Smooth muscle cell (in vitro differentiated cells): ENCODE measurements at regions not wholly inside any gene's neighbourhood (a gene's known extent, or its start where the extent isn't known, plus 50 kb on each side); places are given as distances from the start of the nearest gene placed in this dataset.

Source experiments
- DNase-seq: peaks from one replicate; lab custom pipeline; 2025; ENCODE audit not compliant: unreplicated experiment; lab: John Stamatoyannopoulos, UW
- H2AFZ ChIP-seq: fragments of 200-600 bp; sonication (generic); 2 replicates; pipeline ENCODE4 v1.6.0; 2016; ENCODE audit warnings: antibody characterized with exemption, low read depth, mild to moderate bottlenecking
- H3F3A ChIP-seq: fragments of 200-600 bp; sonication (generic); 2 replicates; pipeline ENCODE4 v1.6.0; 2017; ENCODE audit warnings: antibody characterized with exemption, low read depth
- H3K27ac ChIP-seq: fragments of 200-600 bp; sonication (generic); 2 replicates; pipeline ENCODE4 v1.5.1; 2016; ENCODE audit warnings: low read depth, mild to moderate bottlenecking
- H3K27me3 ChIP-seq: fragments of 200-600 bp; sonication (generic); 2 replicates; pipeline ENCODE4 v1.6.1; 2016; ENCODE audit warnings: low read depth, mild to moderate bottlenecking
- H3K36me3 ChIP-seq: fragments of 200-600 bp; sonication (generic); 2 replicates; pipeline ENCODE4 v1.5.1; 2016; ENCODE audit warnings: low read depth
- H3K4me1 ChIP-seq: fragments of 200-600 bp; sonication (generic); 2 replicates; pipeline ENCODE4 v1.5.1; 2016; ENCODE audit warnings: low read depth
- H3K4me2 ChIP-seq: fragments of 200-600 bp; sonication (generic); 2 replicates; pipeline ENCODE4 v1.6.0; 2016; ENCODE audit warnings: mild to moderate bottlenecking
- H3K4me3 ChIP-seq: fragments of 200-600 bp; sonication (generic); 2 replicates; pipeline ENCODE4 v1.5.1; 2016; ENCODE audit warnings: mild to moderate bottlenecking
- H3K79me2 ChIP-seq: fragments of 200-600 bp; sonication (generic); 2 replicates; pipeline ENCODE4 v1.6.0; 2016; ENCODE audit warnings: low read depth, mild to moderate bottlenecking
- H3K9ac ChIP-seq: fragments of 200-600 bp; sonication (generic); 2 replicates; pipeline ENCODE4 v1.6.0; 2016; ENCODE audit warnings: low read depth
- H3K9me3 ChIP-seq: fragments of 200-600 bp; sonication (generic); replicated peaks from 2 replicates; pipeline ENCODE4 v1.5.1; 2016; ENCODE audit warnings: low read depth
- H4K20me1 ChIP-seq: fragments of 200-600 bp; sonication (generic); 2 replicates; pipeline ENCODE4 v1.6.0; 2016; ENCODE audit warnings: low read depth
- WGBS: methylation state at CpG from one replicate; pipeline ENCODE4 v1.1.7; 2016; ENCODE audit warnings: low lambda C conversion rate; 5-methylcytosine and 5-hydroxymethylcytosine counted together
- TF ChIP-seq, protein P1 (sequence below): fragments of 200-600 bp; sonication (generic); IDR thresholded peaks from 2 replicates; pipeline ENCODE4 v1.5.1; 2017; ENCODE audit warnings: borderline replicate concordance, mild to moderate bottlenecking, antibody characterized with exemption; ENCODE audit not compliant: insufficient read depth, poor library complexity, severe bottlenecking

- no peak overlapping the region for H3K27ac ChIP-seq
- peaks cover 10% of the 10 kb centered on the region for H3K9me3 ChIP-seq
- WGBS, result 96% methylated on average over 3 of the region's 3 CpGs
- no peak overlapping the region for H3K4me3 ChIP-seq
- TF ChIP-seq, protein P1, sequence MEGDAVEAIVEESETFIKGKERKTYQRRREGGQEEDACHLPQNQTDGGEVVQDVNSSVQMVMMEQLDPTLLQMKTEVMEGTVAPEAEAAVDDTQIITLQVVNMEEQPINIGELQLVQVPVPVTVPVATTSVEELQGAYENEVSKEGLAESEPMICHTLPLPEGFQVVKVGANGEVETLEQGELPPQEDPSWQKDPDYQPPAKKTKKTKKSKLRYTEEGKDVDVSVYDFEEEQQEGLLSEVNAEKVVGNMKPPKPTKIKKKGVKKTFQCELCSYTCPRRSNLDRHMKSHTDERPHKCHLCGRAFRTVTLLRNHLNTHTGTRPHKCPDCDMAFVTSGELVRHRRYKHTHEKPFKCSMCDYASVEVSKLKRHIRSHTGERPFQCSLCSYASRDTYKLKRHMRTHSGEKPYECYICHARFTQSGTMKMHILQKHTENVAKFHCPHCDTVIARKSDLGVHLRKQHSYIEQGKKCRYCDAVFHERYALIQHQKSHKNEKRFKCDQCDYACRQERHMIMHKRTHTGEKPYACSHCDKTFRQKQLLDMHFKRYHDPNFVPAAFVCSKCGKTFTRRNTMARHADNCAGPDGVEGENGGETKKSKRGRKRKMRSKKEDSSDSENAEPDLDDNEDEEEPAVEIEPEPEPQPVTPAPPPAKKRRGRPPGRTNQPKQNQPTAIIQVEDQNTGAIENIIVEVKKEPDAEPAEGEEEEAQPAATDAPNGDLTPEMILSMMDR, result no peak
- H3K27me3 ChIP-seq, result no peaks in the 10 kb centered on the region
- no peaks in the 10 kb centered on the region for H4K20me1 ChIP-seq
- DNase-seq, result no peak
- H3F3A ChIP-seq, result no peaks in the 10 kb centered on the region
- H3K4me1 ChIP-seq, result no peaks in the 10 kb centered on the region
- H2AFZ ChIP-seq, result no peak overlapping the region
- H3K9ac ChIP-seq, result no peak overlapping the region
- no peaks in the 10 kb centered on the region for H3K79me2 ChIP-seq
- no peak overlapping the region for H3K4me2 ChIP-seq
- H3K36me3 ChIP-seq, result no peaks in the 10 kb centered on the region
These were observed 168.8 kb upstream of the CD96 start for GRCh38 chr3:111373239-111373638.

DNA sequence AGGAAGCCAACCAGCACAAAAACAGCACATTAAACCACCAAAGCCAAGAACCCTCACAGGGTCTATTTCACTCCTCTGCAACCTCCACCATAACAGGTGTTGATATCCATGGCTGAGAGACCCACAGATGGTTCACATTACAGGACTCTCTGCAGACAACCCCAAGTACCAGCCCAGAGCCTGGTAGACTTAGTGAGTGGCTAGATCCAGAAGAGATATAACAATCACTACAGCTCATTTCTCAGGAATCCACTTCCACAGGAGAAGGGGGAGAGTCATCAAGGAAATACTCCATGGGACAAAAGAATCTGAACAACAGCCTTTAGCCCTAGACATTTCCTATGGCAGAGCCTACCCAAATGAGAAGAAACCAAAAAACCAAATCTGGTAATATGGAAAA lies 168.1 kb upstream of the CD96 start:
- no peaks in the 10 kb centered on the region for H3K27me3 ChIP-seq
- H3K4me1 ChIP-seq, result no peaks in the 10 kb centered on the region
- no peak overlapping the region for H2AFZ ChIP-seq
- H3F3A ChIP-seq, result no peaks in the 10 kb centered on the region
- H3K27ac ChIP-seq, result no peak overlapping the region
- no peak overlapping the region for H3K9ac ChIP-seq
- H3K4me2 ChIP-seq, result no peak overlapping the region
- DNase-seq, result no peak
- H3K36me3 ChIP-seq, result no peaks in the 10 kb centered on the region
- H3K9me3 ChIP-seq, result peaks cover 10% of the 10 kb centered on the region
- H3K79me2 ChIP-seq, result no peaks in the 10 kb centered on the region
- no peak overlapping the region for H3K4me3 ChIP-seq
- H4K20me1 ChIP-seq, result no peaks in the 10 kb centered on the region
- TF ChIP-seq, protein P1, result no peak

DNA sequence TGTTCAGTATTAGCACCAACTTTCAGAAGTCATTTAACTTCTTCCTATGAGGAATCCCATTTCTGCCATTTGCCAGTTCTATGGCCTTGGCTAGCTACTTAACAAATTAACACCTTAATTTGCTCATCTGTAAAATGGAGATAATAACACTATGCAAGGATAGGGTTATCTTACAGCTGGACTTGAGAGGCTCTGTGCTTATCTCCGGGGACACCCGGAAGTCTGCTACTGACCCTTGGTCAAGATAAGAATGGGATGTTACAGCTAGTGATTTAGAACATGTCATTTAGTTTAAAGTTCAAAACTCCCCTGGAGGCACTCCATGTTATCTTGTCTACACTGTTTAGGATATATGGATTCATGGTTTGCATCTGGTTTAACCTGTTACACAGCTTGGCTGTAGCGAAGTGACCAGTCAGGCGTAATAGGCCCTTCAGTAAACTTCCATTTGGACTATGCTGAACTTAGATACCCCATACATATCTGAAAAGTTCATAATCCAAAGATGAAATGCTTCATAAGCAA lies 156.0 kb upstream of the CD96 start:
- 38% methylated on average over 4 of the region's 4 CpGs for WGBS
- no peaks in the 10 kb centered on the region for H3K27me3 ChIP-seq
- no peaks in the 10 kb centered on the region for H3K36me3 ChIP-seq
- H3F3A ChIP-seq, result no peaks in the 10 kb centered on the region
- H3K4me3 ChIP-seq, result no peak overlapping the region
- H3K4me1 ChIP-seq, result no peaks in the 10 kb centered on the region
- no peaks in the 10 kb centered on the region for H4K20me1 ChIP-seq
- TF ChIP-seq, protein P1, result no peak
- no peak for DNase-seq
- no peaks in the 10 kb centered on the region for H3K79me2 ChIP-seq
- H2AFZ ChIP-seq, result no peak overlapping the region
- H3K9ac ChIP-seq, result no peak overlapping the region
- no peak overlapping the region for H3K4me2 ChIP-seq
- H3K27ac ChIP-seq, result no peak overlapping the region
- no peaks in the 10 kb centered on the region for H3K9me3 ChIP-seq

- H3K4me1 ChIP-seq, result no peaks in the 10 kb centered on the region
- TF ChIP-seq, protein P1, result no peak
- WGBS, result 68% methylated on average over 2 of the region's 2 CpGs
- no peak overlapping the region for H3K9ac ChIP-seq
- H3K9me3 ChIP-seq, result peaks cover 4% of the 10 kb centered on the region
- H3K4me3 ChIP-seq, result no peak overlapping the region
- no peak overlapping the region for H3K27ac ChIP-seq
- no peaks in the 10 kb centered on the region for H3K36me3 ChIP-seq
- DNase-seq, result no peak
- H3F3A ChIP-seq, result no peaks in the 10 kb centered on the region
- H2AFZ ChIP-seq, result no peak overlapping the region
- no peaks in the 10 kb centered on the region for H3K27me3 ChIP-seq
- no peaks in the 10 kb centered on the region for H4K20me1 ChIP-seq
- no peaks in the 10 kb centered on the region for H3K79me2 ChIP-seq
- H3K4me2 ChIP-seq, result no peak overlapping the region
These were observed 149.1 kb upstream of the CD96 start for GRCh38 chr3:111392894-111393398.
